Type B pancreatic cell (in vitro differentiated cells): ENCODE measurements at regions not wholly inside any gene's neighbourhood (a gene's known extent, or its start where the extent isn't known, plus 50 kb on each side); places are given as distances from the start of the nearest gene placed in this dataset.

Source experiments
- DNase-seq: peaks from one replicate; pipeline ENCODE4 v3.0.0; 2021; ENCODE audit warnings: mixed read lengths; ENCODE audit not compliant: unreplicated experiment; ENCODE audit errors: extremely low spot score
- H3K27ac Mint-ChIP-seq: 2 replicates; pipeline ENCODE4 v1.8.0; 2021; ENCODE audit warnings: mild to moderate bottlenecking, mixed read lengths
- H3K27me3 Mint-ChIP-seq: 2 replicates; pipeline ENCODE4 v1.8.0; 2021; ENCODE audit warnings: mixed read lengths
- H3K36me3 Mint-ChIP-seq: 2 replicates; pipeline ENCODE4 v1.8.0; 2021; ENCODE audit warnings: mixed read lengths
- H3K4me1 Mint-ChIP-seq: one replicate; pipeline ENCODE4 v1.8.0; 2021; ENCODE audit warnings: mixed read lengths; ENCODE audit not compliant: unreplicated experiment
- H3K4me3 Mint-ChIP-seq: 2 replicates; pipeline ENCODE4 v1.8.0; 2021; ENCODE audit warnings: mild to moderate bottlenecking, mixed read lengths
- H3K9me3 Mint-ChIP-seq: 2 replicates; pipeline ENCODE4 v1.8.0; 2021; ENCODE audit warnings: mixed read lengths
- CTCF ChIP-seq: fragments of 200-600 bp; sonication (generic); conservative IDR thresholded peaks from 2 replicates; pipeline ENCODE4 v1.5.0; 2021; ENCODE audit warnings: antibody characterized with exemption, mild to moderate bottlenecking

GRCh38 chr1:219354962-219355361 lies 181.3 kb downstream of the LYPLAL1 start:
- Mint-ChIP-seq H3K4me3 (no peak overlapping the region), H3K9me3 (no peaks in the 10 kb centered on the region), H3K27ac (no peak overlapping the region), H3K36me3 (no peaks in the 10 kb centered on the region), H3K4me1 (peaks cover 28% of the 10 kb centered on the region), H3K27me3 (no peaks in the 10 kb centered on the region)
- DNase-seq: no peak
- TF ChIP-seq CTCF: no peak

- Mint-ChIP-seq H3K27ac (no peak overlapping the region), H3K36me3 (no peaks in the 10 kb centered on the region), H3K4me1 (peaks cover 27% of the 10 kb centered on the region), H3K9me3 (no peaks in the 10 kb centered on the region), H3K27me3 (no peaks in the 10 kb centered on the region), H3K4me3 (no peak overlapping the region)
- no peak for DNase-seq
- TF ChIP-seq CTCF: no peak
These were observed 179.4 kb downstream of the LYPLAL1 start for GRCh38 chr1:219352961-219353651.

GRCh38 chr1:219350172-219350931 lies 176.7 kb downstream of the LYPLAL1 start:
- no peak overlapping the region for H3K27ac Mint-ChIP-seq
- peaks cover 27% of the 10 kb centered on the region for H3K4me1 Mint-ChIP-seq
- peaks cover 7% of the 10 kb centered on the region for H3K9me3 Mint-ChIP-seq
- H3K4me3 Mint-ChIP-seq: no peak overlapping the region
- H3K36me3 Mint-ChIP-seq: peaks cover 3% of the 10 kb centered on the region
- no peaks in the 10 kb centered on the region for H3K27me3 Mint-ChIP-seq
- no peak for DNase-seq
- no peak for TF ChIP-seq CTCF

- Mint-ChIP-seq H3K36me3 (peaks cover 6% of the 10 kb centered on the region), H3K4me3 (no peak overlapping the region), H3K27ac (no peak overlapping the region), H3K4me1 (peaks cover 25% of the 10 kb centered on the region), H3K9me3 (peaks cover 7% of the 10 kb centered on the region), H3K27me3 (no peaks in the 10 kb centered on the region)
- DNase-seq: no peak
- no peak for TF ChIP-seq CTCF
These were observed 174.3 kb downstream of the LYPLAL1 start for GRCh38 chr1:219347921-219348391.

- peaks cover 7% of the 10 kb centered on the region for H3K36me3 Mint-ChIP-seq
- TF ChIP-seq CTCF: no peak
- no peaks in the 10 kb centered on the region for H3K27me3 Mint-ChIP-seq
- H3K4me3 Mint-ChIP-seq: no peak overlapping the region
- no peak for DNase-seq
- peaks cover 22% of the 10 kb centered on the region for H3K4me1 Mint-ChIP-seq
- peaks cover 7% of the 10 kb centered on the region for H3K9me3 Mint-ChIP-seq
- H3K27ac Mint-ChIP-seq: no peak overlapping the region
These were observed 173.7 kb downstream of the LYPLAL1 start for GRCh38 chr1:219347376-219347775.
